GM23248 (cell line): ENCODE measurements at regions not wholly inside any gene's neighbourhood (a gene's known extent, or its start where the extent isn't known, plus 50 kb on each side); places are given as distances from the start of the nearest gene placed in this dataset.

ENCODE experiments used
- EZH2 ChIP-seq: fragments of 200-600 bp; sonication (generic); IDR thresholded peaks from 2 replicates; pipeline ENCODE4 v1.6.1; 2018; ENCODE audit warnings: antibody characterized with exemption, mild to moderate bottlenecking; ENCODE audit not compliant: insufficient read depth, poor library complexity, severe bottlenecking
- EZH2phosphoT487 ChIP-seq: fragments of 200-600 bp; sonication (generic); IDR thresholded peaks from 2 replicates; pipeline ENCODE4 v1.6.1; 2018; ENCODE audit warnings: antibody characterized with exemption, moderate library complexity, mild to moderate bottlenecking, low read depth; ENCODE audit not compliant: insufficient read depth

DNA sequence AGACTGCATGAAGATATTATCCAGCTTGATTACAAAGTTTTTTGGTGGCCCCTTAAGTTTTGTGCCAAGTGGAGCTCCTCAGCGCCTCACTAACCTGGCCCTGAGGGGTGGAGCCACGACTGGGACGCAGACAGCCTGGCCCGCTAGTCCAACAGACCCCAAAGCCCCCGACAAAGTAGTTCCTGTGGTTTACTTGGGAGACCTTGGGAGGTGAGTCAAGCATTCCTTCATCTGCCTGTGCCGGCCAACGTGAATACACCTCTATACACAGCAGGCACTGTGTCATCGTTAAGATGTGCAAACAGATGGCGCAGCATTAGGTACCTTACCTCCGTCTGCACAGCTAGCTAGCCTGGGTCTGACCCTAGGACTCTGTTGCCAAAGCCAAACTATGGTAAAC is 55.0 kb upstream of the LAMA1 start:
- TF ChIP-seq EZH2phosphoT487 (no peak), EZH2 (no peak)
